Calu3 (cell line): ENCODE measurements at regions not wholly inside any gene's neighbourhood (a gene's known extent, or its start where the extent isn't known, plus 50 kb on each side); places are given as distances from the start of the nearest gene placed in this dataset.

Experiments used
- BruUV-seq: library from RNA; stranded (reverse); fragments of 400-500 nt; replicated peaks from 2 replicates; lab custom pipeline; 2021; lab: Mats Ljungman, UMichigan
- CTCF ChIA-PET: fragments of 300-600 bp; sonication (Branson Sonifier 250); formaldehyde crosslinking; loops from one replicate; lab custom pipeline; 2022; ENCODE audit warnings: antibody characterized with exemption; lab: Charles Lee
- DNase-seq: peaks from one replicate; pipeline ENCODE4 v3.0.0; 2022
- H3K27ac Mint-ChIP-seq: one replicate; pipeline ENCODE4 v1.8.0; 2022; ENCODE audit warnings: mixed read lengths; ENCODE audit not compliant: unreplicated experiment
- H3K27me3 Mint-ChIP-seq: one replicate; pipeline ENCODE4 v1.8.0; 2022; ENCODE audit warnings: mixed read lengths; ENCODE audit not compliant: unreplicated experiment
- H3K36me3 Mint-ChIP-seq: one replicate; pipeline ENCODE4 v1.8.0; 2022; ENCODE audit warnings: mild to moderate bottlenecking, moderate library complexity, mixed read lengths; ENCODE audit not compliant: insufficient read depth, unreplicated experiment
- H3K4me1 Mint-ChIP-seq: one replicate; pipeline ENCODE4 v1.8.0; 2022; ENCODE audit warnings: mild to moderate bottlenecking, low read depth, mixed read lengths; ENCODE audit not compliant: unreplicated experiment
- H3K4me3 Mint-ChIP-seq: one replicate; pipeline ENCODE4 v1.8.0; 2022; ENCODE audit warnings: mild to moderate bottlenecking, low read depth, moderate library complexity, mixed read lengths; ENCODE audit not compliant: unreplicated experiment
- H3K9me3 Mint-ChIP-seq: one replicate; pipeline ENCODE4 v1.8.0; 2022; ENCODE audit warnings: low read depth, mixed read lengths; ENCODE audit not compliant: unreplicated experiment
- intact Hi-C: fragments of 100-400 bp; cut with micrococcal nuclease; formaldehyde crosslinking; loops from one replicate; pipeline ENCODE4 v1.10.0; 2022; ENCODE audit not compliant: unreplicated experiment
- TF ChIP-seq, protein P1 (sequence below): fragments of 200-600 bp; IDR thresholded peaks from one replicate; pipeline ENCODE4 v1.8.0; 2022; ENCODE audit warnings: antibody characterized with exemption; ENCODE audit not compliant: unreplicated experiment

DNA sequence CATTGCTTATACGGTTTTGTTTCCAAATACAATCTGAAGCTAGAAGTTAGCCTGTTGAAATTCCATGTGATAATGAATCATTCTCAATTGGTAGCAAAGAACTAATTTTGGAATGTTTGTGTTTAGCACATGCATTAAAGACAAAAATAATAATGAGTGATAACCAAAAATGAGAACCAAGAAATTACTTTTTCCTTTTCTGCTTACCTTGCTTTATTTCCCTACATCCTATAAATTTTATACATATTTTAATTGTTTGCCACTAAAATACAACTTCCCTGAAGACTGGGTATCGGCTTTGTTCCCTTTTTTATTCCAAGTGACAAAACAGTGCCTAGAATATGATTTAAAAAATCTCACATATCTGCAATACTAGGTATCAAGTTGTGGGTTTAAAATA lies 203.8 kb upstream of the TACR3 start:
- Mint-ChIP-seq H3K9me3 (no peaks in the 10 kb centered on the region), H3K4me1 (no peaks in the 10 kb centered on the region), H3K4me3 (no peak overlapping the region), H3K27me3 (no peaks in the 10 kb centered on the region), H3K36me3 (no peaks in the 10 kb centered on the region), H3K27ac (no peak overlapping the region)
- no peak for DNase-seq
- CTCF ChIA-PET = no interaction called here
- TF ChIP-seq, protein P1, sequence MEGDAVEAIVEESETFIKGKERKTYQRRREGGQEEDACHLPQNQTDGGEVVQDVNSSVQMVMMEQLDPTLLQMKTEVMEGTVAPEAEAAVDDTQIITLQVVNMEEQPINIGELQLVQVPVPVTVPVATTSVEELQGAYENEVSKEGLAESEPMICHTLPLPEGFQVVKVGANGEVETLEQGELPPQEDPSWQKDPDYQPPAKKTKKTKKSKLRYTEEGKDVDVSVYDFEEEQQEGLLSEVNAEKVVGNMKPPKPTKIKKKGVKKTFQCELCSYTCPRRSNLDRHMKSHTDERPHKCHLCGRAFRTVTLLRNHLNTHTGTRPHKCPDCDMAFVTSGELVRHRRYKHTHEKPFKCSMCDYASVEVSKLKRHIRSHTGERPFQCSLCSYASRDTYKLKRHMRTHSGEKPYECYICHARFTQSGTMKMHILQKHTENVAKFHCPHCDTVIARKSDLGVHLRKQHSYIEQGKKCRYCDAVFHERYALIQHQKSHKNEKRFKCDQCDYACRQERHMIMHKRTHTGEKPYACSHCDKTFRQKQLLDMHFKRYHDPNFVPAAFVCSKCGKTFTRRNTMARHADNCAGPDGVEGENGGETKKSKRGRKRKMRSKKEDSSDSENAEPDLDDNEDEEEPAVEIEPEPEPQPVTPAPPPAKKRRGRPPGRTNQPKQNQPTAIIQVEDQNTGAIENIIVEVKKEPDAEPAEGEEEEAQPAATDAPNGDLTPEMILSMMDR = no peak
- intact Hi-C loops = no loop called here
- no TSS peak for BruUV-seq

DNA sequence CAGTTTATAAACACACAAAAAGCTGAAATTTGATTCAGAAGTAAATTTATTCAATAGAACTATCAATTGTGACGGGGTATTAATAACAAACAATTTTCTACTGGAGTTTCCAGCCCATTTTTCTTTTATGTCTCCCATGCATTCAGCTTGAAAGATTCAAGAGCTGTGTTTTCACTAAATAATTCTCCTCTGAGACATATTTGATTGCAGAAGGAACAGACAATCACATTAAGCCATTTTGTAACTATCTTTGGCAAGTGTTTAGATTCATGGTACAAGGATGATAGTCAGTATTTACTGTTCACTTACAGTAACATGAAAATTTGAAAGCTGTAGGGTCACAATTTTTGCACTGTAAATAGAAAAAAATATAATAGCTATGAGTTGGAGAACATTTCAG lies 198.4 kb upstream of the TACR3 start:
- H3K27me3 Mint-ChIP-seq = no peaks in the 10 kb centered on the region
- no peaks in the 10 kb centered on the region for H3K4me1 Mint-ChIP-seq
- DNase-seq = no peak
- CTCF ChIA-PET = no interaction called here
- H3K4me3 Mint-ChIP-seq = no peak overlapping the region
- H3K36me3 Mint-ChIP-seq = no peaks in the 10 kb centered on the region
- intact Hi-C loops = loop anchor here (5.0 to 10.0 kb wide), 2 partner anchors 283 to 441 kb away; no protein-coding TSS in a partner anchor
- H3K27ac Mint-ChIP-seq = no peak overlapping the region
- TF ChIP-seq, protein P1 = no peak
- H3K9me3 Mint-ChIP-seq = no peaks in the 10 kb centered on the region
- no TSS peak for BruUV-seq

DNA sequence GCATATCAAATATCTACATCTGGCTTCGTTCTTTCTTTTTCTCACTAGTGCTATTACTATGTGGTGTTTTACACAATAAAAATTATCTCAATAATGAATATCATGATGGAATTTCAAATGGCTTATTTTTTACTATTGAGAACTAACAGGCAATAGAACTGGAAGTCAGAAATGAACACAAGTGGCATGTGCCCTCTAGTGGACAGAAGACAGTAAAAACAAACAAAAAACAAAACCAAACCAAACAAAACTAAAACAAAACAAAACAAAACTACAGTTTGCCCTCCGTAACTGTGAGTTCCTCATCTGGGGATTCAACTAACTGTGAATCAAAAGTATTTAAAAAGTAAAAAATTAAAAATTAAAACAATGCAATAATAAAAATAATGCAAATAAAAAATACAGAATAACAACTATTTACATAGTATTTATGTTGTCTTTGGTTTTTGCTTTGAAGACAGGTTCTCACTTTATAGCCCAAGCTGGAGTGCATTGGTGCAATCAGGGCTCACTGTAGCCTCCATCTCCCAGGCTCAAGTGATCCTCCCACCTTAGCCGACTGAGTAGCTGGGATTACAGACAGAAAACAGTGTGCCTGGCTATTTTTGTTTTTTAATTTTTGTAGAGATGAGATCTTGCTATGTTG lies 195.6 kb upstream of the TACR3 start:
- intact Hi-C loops = loop anchor here (1.0 to 10.0 kb wide), 3 partner anchors 281 to 711 kb away; no protein-coding TSS in a partner anchor
- Mint-ChIP-seq H3K36me3 (no peaks in the 10 kb centered on the region), H3K27me3 (no peaks in the 10 kb centered on the region), H3K9me3 (no peaks in the 10 kb centered on the region), H3K4me1 (no peaks in the 10 kb centered on the region), H3K27ac (no peak overlapping the region), H3K4me3 (no peak overlapping the region)
- BruUV-seq = no TSS peak
- DNase-seq = no peak
- TF ChIP-seq, protein P1 = no peak
- CTCF ChIA-PET = no interaction called here

DNA sequence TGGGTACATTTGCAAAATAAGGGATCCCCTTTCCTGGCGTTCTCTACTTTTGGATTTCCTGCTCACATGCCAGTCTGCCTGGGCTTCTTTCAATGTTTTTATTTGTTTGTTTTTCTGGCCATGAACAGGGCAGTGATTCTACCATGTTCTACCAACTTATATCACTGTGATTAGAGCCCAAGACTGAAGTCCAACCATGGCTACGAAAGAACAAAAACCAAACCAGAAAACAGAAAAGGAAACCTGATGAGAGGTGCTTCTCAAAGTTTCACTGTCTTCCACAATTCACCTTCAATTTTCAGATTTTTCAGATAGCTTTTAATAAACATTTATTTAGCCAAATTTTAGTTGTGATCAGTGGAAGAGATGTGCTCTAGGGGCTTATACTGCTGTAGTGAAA lies 187.6 kb upstream of the TACR3 start:
- CTCF ChIA-PET = interaction anchor here (0.5 to 0.6 kb wide), 2 partner anchors 15 to 124 kb away, joined by 3 read pairs; no protein-coding TSS in a partner anchor
- H3K27me3 Mint-ChIP-seq = no peaks in the 10 kb centered on the region
- intact Hi-C loops = no loop called here

More for the DNA sequence above, 187.6 kb upstream of the TACR3 start:
- no peak for DNase-seq
- Mint-ChIP-seq H3K4me1 (no peaks in the 10 kb centered on the region), H3K4me3 (no peak overlapping the region), H3K36me3 (no peaks in the 10 kb centered on the region), H3K27ac (no peak overlapping the region), H3K9me3 (no peaks in the 10 kb centered on the region)
- BruUV-seq = no TSS peak
- TF ChIP-seq, protein P1 = no peak
